ENCODE measurements at regions not wholly inside any gene's neighbourhood (a gene's known extent, or its start where the extent isn't known, plus 50 kb on each side); places are given as distances from the start of the nearest gene placed in this dataset.

DNA sequence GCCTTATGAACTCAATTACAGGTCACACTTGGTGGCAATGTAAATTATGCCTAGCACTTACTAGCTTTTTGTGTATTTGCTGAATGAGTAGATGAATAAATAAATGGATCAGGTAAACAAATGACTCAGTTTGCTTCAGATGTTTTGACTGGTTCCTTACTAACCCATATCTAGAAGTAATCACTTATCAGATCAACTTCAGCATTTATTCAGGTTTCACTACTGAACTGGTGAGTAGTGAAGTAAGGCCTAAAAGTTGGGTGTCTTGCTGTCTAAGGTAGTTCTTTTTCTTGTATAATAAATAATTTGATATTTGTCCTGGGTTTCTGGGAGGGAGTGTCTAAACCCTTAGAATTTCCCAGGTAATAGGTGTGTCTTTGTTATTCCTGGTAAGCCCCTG is 205.0 kb downstream of the UXS1 start:
- TF ChIP-seq, protein P1, sequence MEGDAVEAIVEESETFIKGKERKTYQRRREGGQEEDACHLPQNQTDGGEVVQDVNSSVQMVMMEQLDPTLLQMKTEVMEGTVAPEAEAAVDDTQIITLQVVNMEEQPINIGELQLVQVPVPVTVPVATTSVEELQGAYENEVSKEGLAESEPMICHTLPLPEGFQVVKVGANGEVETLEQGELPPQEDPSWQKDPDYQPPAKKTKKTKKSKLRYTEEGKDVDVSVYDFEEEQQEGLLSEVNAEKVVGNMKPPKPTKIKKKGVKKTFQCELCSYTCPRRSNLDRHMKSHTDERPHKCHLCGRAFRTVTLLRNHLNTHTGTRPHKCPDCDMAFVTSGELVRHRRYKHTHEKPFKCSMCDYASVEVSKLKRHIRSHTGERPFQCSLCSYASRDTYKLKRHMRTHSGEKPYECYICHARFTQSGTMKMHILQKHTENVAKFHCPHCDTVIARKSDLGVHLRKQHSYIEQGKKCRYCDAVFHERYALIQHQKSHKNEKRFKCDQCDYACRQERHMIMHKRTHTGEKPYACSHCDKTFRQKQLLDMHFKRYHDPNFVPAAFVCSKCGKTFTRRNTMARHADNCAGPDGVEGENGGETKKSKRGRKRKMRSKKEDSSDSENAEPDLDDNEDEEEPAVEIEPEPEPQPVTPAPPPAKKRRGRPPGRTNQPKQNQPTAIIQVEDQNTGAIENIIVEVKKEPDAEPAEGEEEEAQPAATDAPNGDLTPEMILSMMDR (conservative IDR thresholded peaks at IDR 0.05; ENCODE audit: low read depth, low read length), result no peak
- no peak for TF ChIP-seq POLR2A (IDR thresholded peaks at IDR 0.05; ENCODE audit: low read depth, low read length)
- no peak for TF ChIP-seq RAD21 (IDR thresholded peaks at IDR 0.05; ENCODE audit: low read length)
- TF ChIP-seq CHD1 (IDR thresholded peaks at IDR 0.05; ENCODE audit: low read depth, low read length), result no peak
- TF ChIP-seq, protein P2, sequence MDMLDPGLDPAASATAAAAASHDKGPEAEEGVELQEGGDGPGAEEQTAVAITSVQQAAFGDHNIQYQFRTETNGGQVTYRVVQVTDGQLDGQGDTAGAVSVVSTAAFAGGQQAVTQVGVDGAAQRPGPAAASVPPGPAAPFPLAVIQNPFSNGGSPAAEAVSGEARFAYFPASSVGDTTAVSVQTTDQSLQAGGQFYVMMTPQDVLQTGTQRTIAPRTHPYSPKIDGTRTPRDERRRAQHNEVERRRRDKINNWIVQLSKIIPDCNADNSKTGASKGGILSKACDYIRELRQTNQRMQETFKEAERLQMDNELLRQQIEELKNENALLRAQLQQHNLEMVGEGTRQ (IDR thresholded peaks at IDR 0.05; ENCODE audit: low read depth, low read length), result no peak
- TF ChIP-seq MAZ (IDR thresholded peaks at IDR 0.05; ENCODE audit: borderline replicate concordance, low read depth, low read length), result no peak
- no peak for TF ChIP-seq NFE2L2 (IDR thresholded peaks at IDR 0.05; ENCODE audit: low read depth, low read length)
- no peak for TF ChIP-seq BHLHE40 (IDR thresholded peaks at IDR 0.05; ENCODE audit: low read depth, low read length)
- no peak for TF ChIP-seq MAFK (IDR thresholded peaks at IDR 0.05; ENCODE audit: low read depth, low read length)
- no peak for TF ChIP-seq MXI1 (IDR thresholded peaks at IDR 0.05; ENCODE audit: borderline replicate concordance, low read depth, low read length)
- TF ChIP-seq, protein P3, sequence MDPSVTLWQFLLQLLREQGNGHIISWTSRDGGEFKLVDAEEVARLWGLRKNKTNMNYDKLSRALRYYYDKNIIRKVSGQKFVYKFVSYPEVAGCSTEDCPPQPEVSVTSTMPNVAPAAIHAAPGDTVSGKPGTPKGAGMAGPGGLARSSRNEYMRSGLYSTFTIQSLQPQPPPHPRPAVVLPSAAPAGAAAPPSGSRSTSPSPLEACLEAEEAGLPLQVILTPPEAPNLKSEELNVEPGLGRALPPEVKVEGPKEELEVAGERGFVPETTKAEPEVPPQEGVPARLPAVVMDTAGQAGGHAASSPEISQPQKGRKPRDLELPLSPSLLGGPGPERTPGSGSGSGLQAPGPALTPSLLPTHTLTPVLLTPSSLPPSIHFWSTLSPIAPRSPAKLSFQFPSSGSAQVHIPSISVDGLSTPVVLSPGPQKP (IDR thresholded peaks at IDR 0.05; ENCODE audit: borderline replicate concordance, low read depth, low read length), result no peak
